ENCODE measurements at regions not wholly inside any gene's neighbourhood (a gene's known extent, or its start where the extent isn't known, plus 50 kb on each side); places are given as distances from the start of the nearest gene placed in this dataset.
"Not testable (repeated sequence)": the region's sequence is repeated elsewhere in the genome, so short reads cannot be mapped to it uniquely, and the experiment has no call there.

- no peaks in the 10 kb centered on the region for H3K27me3 ChIP-seq (replicated peaks)
- DNase-seq: no peak
- in situ Hi-C loops (cut with HindIII; ENCODE audit: low pct_ligation_motif_present, low sequenced_read_pairs): no loop called here
- TF ChIP-seq CTCF (IDR thresholded peaks at IDR 0.05; ENCODE audit: low read depth, low read length, missing control alignments): no peak
- no peak overlapping the region for H3K27ac ChIP-seq
- no peaks in the 10 kb centered on the region for H3K36me3 ChIP-seq (replicated peaks)
- H3K4me3 ChIP-seq (ENCODE audit: low read depth, low read length): no peak overlapping the region
Observed at GRCh38 chr3:106473576-106474475, 605.0 kb upstream of the CBLB start.

GRCh38 chr3:106482451-106482850 lies 613.6 kb upstream of the CBLB start:
- Histone ChIP-seq H3K27me3 (replicated peaks) (no peaks in the 10 kb centered on the region), H3K27ac (peak overlapping the region; percentile 30), H3K36me3 (replicated peaks) (no peaks in the 10 kb centered on the region), H3K4me3 (ENCODE audit: low read depth, low read length) (no peak overlapping the region)
- in situ Hi-C loops (cut with HindIII; ENCODE audit: low pct_ligation_motif_present, low sequenced_read_pairs): no loop called here
- DNase-seq: peak; percentile 65
- TF ChIP-seq CTCF (IDR thresholded peaks at IDR 0.05; ENCODE audit: low read depth, low read length, missing control alignments): no peak

GRCh38 chr3:106485217-106485616 lies 616.4 kb upstream of the CBLB start:
- in situ Hi-C loops (cut with HindIII; ENCODE audit: low pct_ligation_motif_present, low sequenced_read_pairs): no loop called here
- TF ChIP-seq CTCF (IDR thresholded peaks at IDR 0.05; ENCODE audit: low read depth, low read length, missing control alignments): no peak
- no peaks in the 10 kb centered on the region for H3K36me3 ChIP-seq (replicated peaks)
- no peak overlapping the region for H3K27ac ChIP-seq
- H3K4me3 ChIP-seq (ENCODE audit: low read depth, low read length): no peak overlapping the region
- H3K27me3 ChIP-seq (replicated peaks): no peaks in the 10 kb centered on the region
- DNase-seq: no peak

- TF ChIP-seq CTCF (IDR thresholded peaks at IDR 0.05; ENCODE audit: low read depth, low read length, missing control alignments): no peak
- H3K27ac ChIP-seq: no peak overlapping the region
- H3K27me3 ChIP-seq (replicated peaks): no peaks in the 10 kb centered on the region
- DNase-seq: no peak
- no peaks in the 10 kb centered on the region for H3K36me3 ChIP-seq (replicated peaks)
- in situ Hi-C loops (cut with HindIII; ENCODE audit: low pct_ligation_motif_present, low sequenced_read_pairs): no loop called here
- H3K4me3 ChIP-seq (ENCODE audit: low read depth, low read length): no peak overlapping the region
Observed at GRCh38 chr3:106485802-106486201, 617.0 kb upstream of the CBLB start.

- DNase-seq; H3K36me3 ChIP-seq (replicated peaks); in situ Hi-C loops (cut with HindIII; ENCODE audit: low pct_ligation_motif_present, low sequenced_read_pairs); H3K4me3 ChIP-seq (ENCODE audit: low read depth, low read length); H3K27ac ChIP-seq; H3K27me3 ChIP-seq (replicated peaks): not testable (repeated sequence)
Observed at GRCh38 chr3:106486945-106487639, 618.3 kb upstream of the CBLB start.

GRCh38 chr3:106488331-106488730 lies 619.5 kb upstream of the CBLB start:
- no peaks in the 10 kb centered on the region for H3K36me3 ChIP-seq (replicated peaks)
- no peak overlapping the region for H3K4me3 ChIP-seq (ENCODE audit: low read depth, low read length)
- in situ Hi-C loops (cut with HindIII; ENCODE audit: low pct_ligation_motif_present, low sequenced_read_pairs): no loop called here
- H3K27ac ChIP-seq: no peak overlapping the region
- no peak for TF ChIP-seq CTCF (IDR thresholded peaks at IDR 0.05; ENCODE audit: low read depth, low read length, missing control alignments)
- no peaks in the 10 kb centered on the region for H3K27me3 ChIP-seq (replicated peaks)
- no peak for DNase-seq

All from brain microvascular endothelial cell (primary cell).